ENCODE measurements at regions not wholly inside any gene's neighbourhood (a gene's known extent, or its start where the extent isn't known, plus 50 kb on each side); places are given as distances from the start of the nearest gene placed in this dataset.
"Not testable (repeated sequence)": the region's sequence is repeated elsewhere in the genome, so short reads cannot be mapped to it uniquely, and the experiment has no call there.

- no peaks in the 10 kb centered on the region for H3K27me3 ChIP-seq (ENCODE audit: control insufficient read depth in 2 of 2, insufficient read depth in 2 of 2, low read length in 2 of 2)
- H3K79me2 ChIP-seq (ENCODE audit: control insufficient read depth, insufficient read depth, low read length) = no peaks in the 10 kb centered on the region
- no peaks in the 10 kb centered on the region for H3K9me1 ChIP-seq (replicated peaks; ENCODE audit: control insufficient read depth, extremely low read depth, insufficient read depth, low read length)
- no peak overlapping the region for H3K4me3 ChIP-seq (replicated peaks in 1 of 3; ENCODE audit: insufficient read depth in 1 of 3, low read depth in 1 of 3, low read length in 3 of 3)
- H4K20me1 ChIP-seq (replicated peaks; ENCODE audit: control insufficient read depth, extremely low read depth, insufficient read depth, low read length) = no peaks in the 10 kb centered on the region
- intact Hi-C loops (cut with micrococcal nuclease) (no loop called here), dilution Hi-C loops (cut with MboI; ENCODE audit: extremely low pct_ligation_motif_present, low sequenced_read_pairs) (no loop called here)
- H3K9ac ChIP-seq (replicated peaks; ENCODE audit: extremely low read depth, insufficient read depth, low read length) = no peak overlapping the region
- no peaks in the 10 kb centered on the region for H3K4me1 ChIP-seq (ENCODE audit: control insufficient read depth, extremely low read depth, insufficient read depth, low read length)
- no peak for DNase-seq (ENCODE audit: low read depth, low spot score)
- no peaks in the 10 kb centered on the region for H3K9me3 ChIP-seq (replicated peaks; ENCODE audit: control insufficient read depth, insufficient read depth, low read length)
- POLR2A ChIA-PET = no interaction called here
- TF ChIP-seq FOS (IDR thresholded peaks at IDR 0.05; ENCODE audit: borderline replicate concordance, insufficient read depth, low read length) = no peak
- no peak for TF ChIP-seq POLR2AphosphoS5 (IDR thresholded peaks at IDR 0.05; ENCODE audit: insufficient read depth, low read depth, low read length)
- TF ChIP-seq POLR2A (IDR thresholded peaks at IDR 0.05; ENCODE audit: low read depth, low read length) = no peak
- no peak for TF ChIP-seq MAX (IDR thresholded peaks at IDR 0.05; ENCODE audit: insufficient read depth, insufficient read length)
- no peak for TF ChIP-seq MYC (IDR thresholded peaks at IDR 0.05; ENCODE audit: low read depth, low read length)
- TF ChIP-seq EZH2 (IDR thresholded peaks at IDR 0.05; ENCODE audit: borderline replicate concordance, low read depth, low read length, severe bottlenecking) = no peak
- no peak for TF ChIP-seq JUN (IDR thresholded peaks at IDR 0.05; ENCODE audit: borderline replicate concordance, insufficient read depth, insufficient read length, low read depth)
- no peak for TF ChIP-seq CTCF (IDR thresholded peaks at IDR 0.05; ENCODE audit: extremely low read depth in 1 of 2, insufficient read depth in 1 of 2, low read depth in 1 of 2, low read length in 2 of 2)
- no peak for TF ChIP-seq GATA2 (IDR thresholded peaks at IDR 0.05; ENCODE audit: insufficient read depth, insufficient read length, low read depth, low read length)
- H3K27ac ChIP-seq (ENCODE audit: insufficient read depth, low read depth, low read length) = no peak overlapping the region
- H3K4me2 ChIP-seq (ENCODE audit: insufficient read depth, low read length) = no peak overlapping the region
- no peak overlapping the region for H2AFZ ChIP-seq (ENCODE audit: low read depth, low read length)
- no TSS peak for BruUV-seq (replicated peaks)
- CTCF ChIA-PET = interaction anchor here (1.5 kb wide), 1 partner anchor 8 kb away, joined by 4 read pairs; no protein-coding TSS in a partner anchor
- no peaks in the 10 kb centered on the region for H3K36me3 ChIP-seq (ENCODE audit: control insufficient read depth in 2 of 2, extremely low read depth in 1 of 2, insufficient read depth in 2 of 2, low read length in 2 of 2)
- FAIRE-seq = no peak
Measured at GRCh38 chr1:38497921-38498656, 361.5 kb downstream of the RRAGC start.

DNA sequence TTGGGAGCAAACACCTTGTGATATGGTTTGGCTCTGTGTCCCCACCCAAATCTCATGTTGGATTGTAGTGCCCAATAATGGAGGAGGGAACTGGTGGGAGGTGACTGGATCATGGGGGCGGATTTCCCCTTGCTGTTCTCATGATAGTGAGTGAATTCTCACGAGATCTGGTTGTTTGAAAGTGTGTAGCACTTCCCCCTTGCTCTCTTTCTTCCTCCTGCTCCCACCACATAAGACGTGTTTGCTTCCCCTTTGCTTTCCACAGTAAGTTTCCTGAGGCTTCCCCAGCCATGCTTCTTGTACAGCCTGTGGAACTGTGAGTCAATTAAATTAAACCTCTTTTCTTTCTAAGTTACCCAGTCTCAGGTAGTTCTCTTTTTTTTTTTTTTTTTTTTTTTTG lies 366.3 kb downstream of the RRAGC start:
- DNase-seq (ENCODE audit: low read depth, low spot score); CTCF ChIA-PET; H3K27me3 ChIP-seq (ENCODE audit: control insufficient read depth in 2 of 2, insufficient read depth in 2 of 2, low read length in 2 of 2); H3K4me3 ChIP-seq (replicated peaks in 1 of 3; ENCODE audit: insufficient read depth in 1 of 3, low read depth in 1 of 3, low read length in 3 of 3); POLR2A ChIA-PET; dilution Hi-C loops (cut with MboI; ENCODE audit: extremely low pct_ligation_motif_present, low sequenced_read_pairs); H3K9me1 ChIP-seq (replicated peaks; ENCODE audit: control insufficient read depth, extremely low read depth, insufficient read depth, low read length); H3K27ac ChIP-seq (ENCODE audit: insufficient read depth, low read depth, low read length); H3K9ac ChIP-seq (replicated peaks; ENCODE audit: extremely low read depth, insufficient read depth, low read length); intact Hi-C loops (cut with micrococcal nuclease); H3K4me2 ChIP-seq (ENCODE audit: insufficient read depth, low read length); H3K4me1 ChIP-seq (ENCODE audit: control insufficient read depth, extremely low read depth, insufficient read depth, low read length); H3K79me2 ChIP-seq (ENCODE audit: control insufficient read depth, insufficient read depth, low read length); H3K36me3 ChIP-seq (ENCODE audit: control insufficient read depth in 2 of 2, extremely low read depth in 1 of 2, insufficient read depth in 2 of 2, low read length in 2 of 2); BruUV-seq (replicated peaks); H3K9me3 ChIP-seq (replicated peaks; ENCODE audit: control insufficient read depth, insufficient read depth, low read length); H4K20me1 ChIP-seq (replicated peaks; ENCODE audit: control insufficient read depth, extremely low read depth, insufficient read depth, low read length); FAIRE-seq; H2AFZ ChIP-seq (ENCODE audit: low read depth, low read length): not testable (repeated sequence)
